ENCODE measurements at regions not wholly inside any gene's neighbourhood (a gene's known extent, or its start where the extent isn't known, plus 50 kb on each side); places are given as distances from the start of the nearest gene placed in this dataset.

GRCh38 chr15:87155771-87156170 is 1076.1 kb downstream of the AGBL1 start:
- H2AFZ ChIP-seq (ENCODE audit: low read length), result no peak overlapping the region
- H3K56ac ChIP-seq (replicated peaks; ENCODE audit: insufficient read length, low read depth, low read length), result no peak overlapping the region
- H2BK12ac ChIP-seq (ENCODE audit: low read depth, low read length), result no peak overlapping the region
- no peak overlapping the region for H4K5ac ChIP-seq (ENCODE audit: insufficient read length, low read depth, low read length)
- FAIRE-seq (no peak), DNase-seq (ENCODE audit: low read depth in 1 of 2, low spot score in 2 of 2) (no peak)
- H3K27ac ChIP-seq (ENCODE audit: low read depth, low read length), result no peak overlapping the region
- H3K79me2 ChIP-seq (ENCODE audit: control insufficient read depth in 1 of 2, insufficient read depth in 2 of 2, low read length in 2 of 2), result no peaks in the 10 kb centered on the region
- no peaks in the 10 kb centered on the region for H3K36me3 ChIP-seq (ENCODE audit: control insufficient read depth in 2 of 4, insufficient read depth in 4 of 4, low read length in 3 of 4)
- no peak overlapping the region for H2BK15ac ChIP-seq (ENCODE audit: low read length)
- no peaks in the 10 kb centered on the region; a peak in 1 of 4 replicates for H3K9me3 ChIP-seq (ENCODE audit: insufficient read depth in 2 of 2, low read depth in 1 of 2, low read length in 1 of 2)
- ChIA-PET POLR2A (ENCODE audit: partially characterized antibody) (interaction anchor here (0.6 kb wide), 1 partner anchor 370 kb away, joined by 3 read pairs; no protein-coding TSS in a partner anchor), CTCF (ENCODE audit: partially characterized antibody) (no interaction called here)
- H4K91ac ChIP-seq (replicated peaks; ENCODE audit: insufficient read length, low read length), result no peak overlapping the region
- no peak overlapping the region for H2BK20ac ChIP-seq (ENCODE audit: low read length)
- H3K23ac ChIP-seq (ENCODE audit: insufficient read length), result no peak overlapping the region
- no peak overlapping the region for H2BK5ac ChIP-seq (ENCODE audit: low read depth, low read length)
- no peak overlapping the region for H3K4ac ChIP-seq (replicated peaks; ENCODE audit: insufficient read length, low read depth, low read length)
- H4K8ac ChIP-seq (ENCODE audit: extremely low read depth, insufficient read depth, low read length), result no peak overlapping the region
- H3K79me1 ChIP-seq (ENCODE audit: low read depth, low read length), result no peaks in the 10 kb centered on the region
- WGBS, 2 experiments (ENCODE audit: extremely low coverage in 1 of 2, insufficient coverage in 1 of 2, insufficient read length in 1 of 2, insufficient replicate concordance in 2 of 2, low coverage in 1 of 2, low lambda C conversion rate in 2 of 2, missing lambda C conversion rate in 1 of 2), result 90% methylated on average over 4 of the region's 4 CpGs; no CpG with 5 or more reads in 1 of the 2 experiments
- H3K9ac ChIP-seq (replicated peaks in 1 of 4; ENCODE audit: extremely low read depth in 1 of 4, low read depth in 3 of 4, low read length in 3 of 4), result no peak overlapping the region
- H3K4me1 ChIP-seq (replicated peaks in 1 of 4; ENCODE audit: control insufficient read depth in 3 of 4, insufficient read depth in 4 of 4, low read length in 3 of 4), result no peaks in the 10 kb centered on the region
- no peak overlapping the region for H2BK120ac ChIP-seq (replicated peaks; ENCODE audit: low read depth, low read length)
- H3K4me2 ChIP-seq (ENCODE audit: insufficient read depth in 1 of 2, low read depth in 2 of 2, low read length in 2 of 2), result no peak overlapping the region
- H3K27me3 ChIP-seq (replicated peaks in 1 of 4; ENCODE audit: control insufficient read depth in 3 of 4, extremely low read depth in 1 of 4, insufficient read depth in 3 of 4, low read length in 3 of 4), result no peaks in the 10 kb centered on the region
- H3K23me2 ChIP-seq (ENCODE audit: low read depth, low read length), result no peaks in the 10 kb centered on the region
- H3K14ac ChIP-seq (ENCODE audit: insufficient read length), result no peak overlapping the region
- H3K18ac ChIP-seq (ENCODE audit: extremely low read depth, low read length), result no peak overlapping the region
- H4K20me1 ChIP-seq (replicated peaks in 1 of 2; ENCODE audit: control insufficient read depth in 1 of 2, insufficient read depth in 2 of 2, low read length in 2 of 2), result no peaks in the 10 kb centered on the region
- H2AK5ac ChIP-seq (ENCODE audit: low read depth, low read length), result no peak overlapping the region
- H3K4me3 ChIP-seq (ENCODE audit: extremely low read depth in 1 of 4, insufficient read depth in 2 of 4, low read depth in 3 of 4, low read length in 4 of 4), result no peak overlapping the region
- TF ChIP-seq SP2 (IDR thresholded peaks at IDR 0.05; ENCODE audit: low read length), result no peak
- TF ChIP-seq, protein P1, sequence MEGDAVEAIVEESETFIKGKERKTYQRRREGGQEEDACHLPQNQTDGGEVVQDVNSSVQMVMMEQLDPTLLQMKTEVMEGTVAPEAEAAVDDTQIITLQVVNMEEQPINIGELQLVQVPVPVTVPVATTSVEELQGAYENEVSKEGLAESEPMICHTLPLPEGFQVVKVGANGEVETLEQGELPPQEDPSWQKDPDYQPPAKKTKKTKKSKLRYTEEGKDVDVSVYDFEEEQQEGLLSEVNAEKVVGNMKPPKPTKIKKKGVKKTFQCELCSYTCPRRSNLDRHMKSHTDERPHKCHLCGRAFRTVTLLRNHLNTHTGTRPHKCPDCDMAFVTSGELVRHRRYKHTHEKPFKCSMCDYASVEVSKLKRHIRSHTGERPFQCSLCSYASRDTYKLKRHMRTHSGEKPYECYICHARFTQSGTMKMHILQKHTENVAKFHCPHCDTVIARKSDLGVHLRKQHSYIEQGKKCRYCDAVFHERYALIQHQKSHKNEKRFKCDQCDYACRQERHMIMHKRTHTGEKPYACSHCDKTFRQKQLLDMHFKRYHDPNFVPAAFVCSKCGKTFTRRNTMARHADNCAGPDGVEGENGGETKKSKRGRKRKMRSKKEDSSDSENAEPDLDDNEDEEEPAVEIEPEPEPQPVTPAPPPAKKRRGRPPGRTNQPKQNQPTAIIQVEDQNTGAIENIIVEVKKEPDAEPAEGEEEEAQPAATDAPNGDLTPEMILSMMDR (IDR thresholded peaks at IDR 0.05; ENCODE audit: control extremely low read depth in 1 of 3, insufficient read depth in 1 of 3, low read depth in 1 of 3, low read length in 3 of 3), result no peak
- no peak for TF ChIP-seq CHD1 (IDR thresholded peaks at IDR 0.05; ENCODE audit: low read depth, low read length)
- TF ChIP-seq RNF2 (IDR thresholded peaks at IDR 0.05; ENCODE audit: borderline replicate concordance, low read depth, low read length, missing control alignments, poor library complexity, severe bottlenecking), result no peak
- no peak for TF ChIP-seq RBBP5 (IDR thresholded peaks at IDR 0.05; ENCODE audit: borderline replicate concordance, low read depth, low read length)
- no peak for TF ChIP-seq NRF1 (IDR thresholded peaks at IDR 0.05; ENCODE audit: low read depth, low read length)
- no peak for TF ChIP-seq CEBPB (IDR thresholded peaks at IDR 0.05; ENCODE audit: low read depth, low read length)
- no peak for TF ChIP-seq TAF7 (optimal IDR thresholded peaks at IDR 0.05; ENCODE audit: borderline replicate concordance, low read depth, low read length)
- TF ChIP-seq ASH2L (IDR thresholded peaks at IDR 0.05; ENCODE audit: low read length), result no peak
- no peak for TF ChIP-seq SP1 (IDR thresholded peaks at IDR 0.05; ENCODE audit: low read depth, low read length)
- no peak for TF ChIP-seq CTBP2 (IDR thresholded peaks at IDR 0.05; ENCODE audit: borderline replicate concordance, insufficient read depth, insufficient read length, low read length)
- TF ChIP-seq RAD21 (IDR thresholded peaks at IDR 0.05 in 1 of 2, conservative IDR thresholded peaks at IDR 0.05 in 1 of 2; ENCODE audit: low read depth in 2 of 2, low read length in 2 of 2), result no peak
